ENCODE measurements at regions not wholly inside any gene's neighbourhood (a gene's known extent, or its start where the extent isn't known, plus 50 kb on each side); places are given as distances from the start of the nearest gene placed in this dataset.

DNA sequence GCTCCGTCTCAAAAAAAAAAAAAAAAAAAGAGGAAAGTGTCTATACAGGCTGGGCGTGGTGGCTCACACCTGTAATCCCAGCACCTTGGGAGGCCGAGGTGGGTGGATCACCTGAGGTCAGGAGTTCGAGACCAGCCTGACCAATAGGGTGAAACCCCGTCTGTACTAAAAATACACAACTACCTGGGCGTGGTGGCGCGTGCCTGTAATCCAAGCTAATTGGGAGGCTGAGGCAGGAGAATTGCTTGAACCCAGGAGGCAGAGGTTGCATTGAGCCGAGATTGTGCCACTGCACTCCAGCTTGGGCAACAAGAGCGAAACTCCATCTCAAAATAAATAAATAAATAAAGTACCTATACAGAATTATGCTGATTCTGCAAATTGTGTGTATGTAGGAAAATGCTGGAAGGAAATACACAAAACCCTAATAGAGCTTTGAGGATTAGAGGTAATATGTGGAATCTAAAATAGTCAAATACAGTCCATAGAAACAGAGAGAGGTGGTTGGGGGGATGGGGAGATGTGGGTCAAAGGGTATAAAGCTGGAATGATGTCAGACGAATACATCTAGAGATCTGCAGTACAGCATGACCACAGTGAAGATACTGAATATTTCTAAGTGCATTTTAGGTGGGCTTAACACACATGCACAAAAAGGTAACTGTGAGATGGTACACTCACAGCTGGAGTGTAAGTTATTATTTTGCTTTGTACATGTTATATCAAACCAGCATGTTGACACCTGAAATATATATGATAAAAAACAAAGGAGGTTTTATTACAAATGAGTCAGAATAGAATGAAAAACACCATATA, 174.5 kb upstream of the KLF14 start:
- BruUV-seq (replicated peaks), result no TSS peak
- POLR2A ChIA-PET, result interaction anchor here (0.6 to 14.0 kb wide), 9 partner anchors 10 to 534 kb away, joined by 3 to 263 read pairs (median 3); no protein-coding TSS in a partner anchor
- TF ChIP-seq, protein P1, sequence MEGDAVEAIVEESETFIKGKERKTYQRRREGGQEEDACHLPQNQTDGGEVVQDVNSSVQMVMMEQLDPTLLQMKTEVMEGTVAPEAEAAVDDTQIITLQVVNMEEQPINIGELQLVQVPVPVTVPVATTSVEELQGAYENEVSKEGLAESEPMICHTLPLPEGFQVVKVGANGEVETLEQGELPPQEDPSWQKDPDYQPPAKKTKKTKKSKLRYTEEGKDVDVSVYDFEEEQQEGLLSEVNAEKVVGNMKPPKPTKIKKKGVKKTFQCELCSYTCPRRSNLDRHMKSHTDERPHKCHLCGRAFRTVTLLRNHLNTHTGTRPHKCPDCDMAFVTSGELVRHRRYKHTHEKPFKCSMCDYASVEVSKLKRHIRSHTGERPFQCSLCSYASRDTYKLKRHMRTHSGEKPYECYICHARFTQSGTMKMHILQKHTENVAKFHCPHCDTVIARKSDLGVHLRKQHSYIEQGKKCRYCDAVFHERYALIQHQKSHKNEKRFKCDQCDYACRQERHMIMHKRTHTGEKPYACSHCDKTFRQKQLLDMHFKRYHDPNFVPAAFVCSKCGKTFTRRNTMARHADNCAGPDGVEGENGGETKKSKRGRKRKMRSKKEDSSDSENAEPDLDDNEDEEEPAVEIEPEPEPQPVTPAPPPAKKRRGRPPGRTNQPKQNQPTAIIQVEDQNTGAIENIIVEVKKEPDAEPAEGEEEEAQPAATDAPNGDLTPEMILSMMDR (IDR thresholded peaks at IDR 0.05; ENCODE audit: unreplicated experiment), result no peak

DNA sequence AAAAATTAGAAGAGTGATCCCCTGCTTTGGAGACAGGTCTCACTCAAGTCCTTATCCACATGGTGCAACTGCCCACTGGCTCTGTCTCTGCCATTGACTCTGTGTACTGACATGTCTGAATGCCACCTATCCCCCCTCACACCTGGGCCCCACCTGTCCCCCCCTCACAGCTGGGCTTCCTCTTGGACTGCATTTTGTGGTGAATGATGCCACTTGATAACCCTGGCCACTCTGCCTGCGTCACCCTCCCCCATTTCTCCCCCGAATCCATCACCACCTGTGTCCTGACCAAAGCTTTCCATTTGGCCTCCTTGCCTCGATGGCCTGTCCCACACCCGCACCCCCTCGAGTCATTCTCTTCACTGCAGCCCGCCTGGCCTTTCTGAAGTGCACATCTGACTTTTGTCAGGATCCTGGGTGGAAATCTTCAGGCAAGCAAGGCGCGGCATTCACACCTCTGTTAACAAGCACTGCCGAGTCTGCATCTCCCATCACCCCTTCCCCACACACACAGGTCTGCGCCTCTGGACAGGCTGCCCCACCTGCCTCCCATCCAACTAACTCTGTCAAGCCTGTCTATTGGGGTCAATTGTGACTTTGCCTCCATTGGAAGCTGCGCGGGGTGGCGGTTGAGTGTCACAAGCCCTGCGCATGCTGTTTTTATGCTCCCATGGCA, 175.3 kb upstream of the KLF14 start:
- DNase-seq (ENCODE audit: unreplicated experiment), result no peak
- CTCF ChIA-PET, result interaction anchor here (1.0 to 9.0 kb wide), 3 partner anchors 13 to 78 kb away, joined by 3 to 105 read pairs (median 3); no protein-coding TSS in a partner anchor
- H3K4me3 Mint-ChIP-seq (ENCODE audit: unreplicated experiment), result peak overlapping the region; percentile 86
- H3K4me1 Mint-ChIP-seq (ENCODE audit: insufficient read depth, unreplicated experiment), result peaks cover 49% of the 10 kb centered on the region
- H3K9me3 Mint-ChIP-seq (ENCODE audit: unreplicated experiment), result no peaks in the 10 kb centered on the region
- H3K27ac Mint-ChIP-seq (ENCODE audit: low read depth, unreplicated experiment), result peak overlapping the region; percentile 89
- H3K27me3 Mint-ChIP-seq (ENCODE audit: insufficient read depth, unreplicated experiment), result no peaks in the 10 kb centered on the region
- TF ChIP-seq, protein P1 (IDR thresholded peaks at IDR 0.05; ENCODE audit: unreplicated experiment), result no peak
- POLR2A ChIA-PET, result interaction anchor here (0.6 to 14.0 kb wide), 16 partner anchors 9 to 533 kb away, joined by 3 to 263 read pairs (median 4); no protein-coding TSS in a partner anchor
- intact Hi-C loops (cut with micrococcal nuclease), result no loop called here
- H3K36me3 Mint-ChIP-seq (ENCODE audit: insufficient read depth, unreplicated experiment), result peaks cover 94% of the 10 kb centered on the region
- no TSS peak for BruUV-seq (replicated peaks)

More for the DNA sequence above, 174.5 kb upstream of the KLF14 start:
- Mint-ChIP-seq H3K4me1 (ENCODE audit: insufficient read depth, unreplicated experiment) (peaks cover 50% of the 10 kb centered on the region), H3K9me3 (ENCODE audit: unreplicated experiment) (no peaks in the 10 kb centered on the region), H3K27ac (ENCODE audit: low read depth, unreplicated experiment) (peak overlapping the region; percentile 89), H3K4me3 (ENCODE audit: unreplicated experiment) (peak overlapping the region; percentile 86), H3K36me3 (ENCODE audit: insufficient read depth, unreplicated experiment) (peaks cover 94% of the 10 kb centered on the region), H3K27me3 (ENCODE audit: insufficient read depth, unreplicated experiment) (no peaks in the 10 kb centered on the region)
- CTCF ChIA-PET, result interaction anchor here (0.6 to 9.0 kb wide), 3 partner anchors 13 to 139 kb away, joined by 3 to 105 read pairs (median 3); no protein-coding TSS in a partner anchor
- no peak for DNase-seq (ENCODE audit: unreplicated experiment)
- intact Hi-C loops (cut with micrococcal nuclease), result no loop called here

DNA sequence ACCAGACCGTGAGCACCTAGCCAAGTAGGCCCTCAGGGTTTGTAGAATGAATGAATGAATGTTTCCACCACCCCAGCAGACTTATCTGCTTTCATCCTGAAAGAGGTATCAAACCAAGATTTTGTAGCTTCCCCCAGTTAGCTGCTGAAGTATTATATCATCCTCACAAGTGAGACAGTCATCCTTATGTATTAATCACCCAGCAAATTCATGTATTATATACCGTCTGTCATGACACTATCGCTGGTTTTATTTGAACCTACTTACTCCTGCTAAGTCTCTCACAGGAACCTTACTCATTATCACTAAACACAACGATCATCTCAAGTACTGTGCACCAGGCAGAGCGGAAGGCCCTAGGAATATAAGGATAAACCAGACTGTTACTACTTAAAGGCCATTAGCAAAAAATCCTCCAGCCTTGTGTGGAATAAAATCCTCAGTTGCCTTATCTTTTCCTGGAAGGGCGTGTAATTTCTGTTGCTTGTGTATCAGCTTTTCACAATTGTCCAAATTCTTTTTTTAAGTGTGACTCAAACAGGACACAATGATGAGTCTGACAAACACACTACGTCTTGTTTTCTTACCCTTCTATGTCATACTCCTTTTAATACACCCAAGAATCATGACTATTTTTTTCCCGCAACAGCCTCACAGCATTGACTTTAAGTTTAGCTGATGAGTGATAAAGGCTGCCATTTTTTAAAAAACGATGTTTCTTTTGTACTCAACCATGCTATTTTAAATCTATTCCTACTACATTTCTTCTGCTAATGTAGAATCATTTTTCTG, 176.1 kb upstream of the KLF14 start:
- Mint-ChIP-seq H3K27me3 (ENCODE audit: insufficient read depth, unreplicated experiment) (no peaks in the 10 kb centered on the region), H3K4me3 (ENCODE audit: unreplicated experiment) (peak overlapping the region; percentile 86), H3K27ac (ENCODE audit: low read depth, unreplicated experiment) (peak overlapping the region; percentile 89), H3K4me1 (ENCODE audit: insufficient read depth, unreplicated experiment) (peaks cover 52% of the 10 kb centered on the region), H3K9me3 (ENCODE audit: unreplicated experiment) (no peaks in the 10 kb centered on the region), H3K36me3 (ENCODE audit: insufficient read depth, unreplicated experiment) (peaks cover 93% of the 10 kb centered on the region)
- no peak for DNase-seq (ENCODE audit: unreplicated experiment)
- TF ChIP-seq, protein P1 (IDR thresholded peaks at IDR 0.05; ENCODE audit: unreplicated experiment), result no peak
- no TSS peak for BruUV-seq (replicated peaks)
- ChIA-PET CTCF (interaction anchor here (0.7 to 9.0 kb wide), 7 partner anchors 7 to 85 kb away, joined by 3 to 105 read pairs (median 4); no protein-coding TSS in a partner anchor), POLR2A (interaction anchor here (0.6 to 14.0 kb wide), 16 partner anchors 8 to 958 kb away, joined by 3 to 263 read pairs (median 6); no protein-coding TSS in a partner anchor)
- intact Hi-C loops (cut with micrococcal nuclease), result loop anchor here (5.0 kb wide), 1 partner anchor 117 kb away; no protein-coding TSS in a partner anchor
